ENCODE measurements at regions not wholly inside any gene's neighbourhood (a gene's known extent, or its start where the extent isn't known, plus 50 kb on each side); places are given as distances from the start of the nearest gene placed in this dataset.
"Not testable (repeated sequence)": the region's sequence is repeated elsewhere in the genome, so short reads cannot be mapped to it uniquely, and the experiment has no call there.

- Histone ChIP-seq H3K9ac (ENCODE audit: low read depth, low read length, poor library complexity, severe bottlenecking) (no peak overlapping the region), H3K9me2 (replicated peaks; ENCODE audit: low read depth, low read length) (no peaks in the 10 kb centered on the region), H3K27me3 (ENCODE audit: insufficient read depth, low read length, poor library complexity, severe bottlenecking) (no peaks in the 10 kb centered on the region), H3K36me3 (ENCODE audit: insufficient read depth, low read length) (no peaks in the 10 kb centered on the region), H3K4me2 (ENCODE audit: low read depth, low read length, poor library complexity, severe bottlenecking) (no peak overlapping the region), H3K4me3 (ENCODE audit: low read length, poor library complexity, severe bottlenecking) (no peak overlapping the region), H3K4me1 (ENCODE audit: insufficient read depth, low read length, poor library complexity, severe bottlenecking) (no peaks in the 10 kb centered on the region), H3K9me3 (ENCODE audit: insufficient read depth, low read depth, low read length) (no peaks in the 10 kb centered on the region), H2AFZ (ENCODE audit: low read length) (no peak overlapping the region), H3F3A (ENCODE audit: low read depth) (no peaks in the 10 kb centered on the region), H3K79me2 (ENCODE audit: insufficient read depth, low read length) (no peaks in the 10 kb centered on the region), H4K20me1 (ENCODE audit: insufficient read depth, low read length, poor library complexity, severe bottlenecking) (no peaks in the 10 kb centered on the region)
- TF ChIP-seq EZH2phosphoT487 (IDR thresholded peaks at IDR 0.05; ENCODE audit: borderline replicate concordance) (no peak), CTCF (conservative IDR thresholded peaks at IDR 0.05; ENCODE audit: low read length) (no peak)
Measured at GRCh38 chr20:7174554-7174953, 407.1 kb downstream of the BMP2 start.

GRCh38 chr20:7175827-7176226 lies 408.3 kb downstream of the BMP2 start:
- H3K9ac ChIP-seq (ENCODE audit: low read depth, low read length, poor library complexity, severe bottlenecking); H3K79me2 ChIP-seq (ENCODE audit: insufficient read depth, low read length); H3K27me3 ChIP-seq (ENCODE audit: insufficient read depth, low read length, poor library complexity, severe bottlenecking); H3K36me3 ChIP-seq (ENCODE audit: insufficient read depth, low read length); H4K20me1 ChIP-seq (ENCODE audit: insufficient read depth, low read length, poor library complexity, severe bottlenecking); H2AFZ ChIP-seq (ENCODE audit: low read length); H3K4me1 ChIP-seq (ENCODE audit: insufficient read depth, low read length, poor library complexity, severe bottlenecking); H3K9me3 ChIP-seq (ENCODE audit: insufficient read depth, low read depth, low read length); H3K4me3 ChIP-seq (ENCODE audit: low read length, poor library complexity, severe bottlenecking); H3K9me2 ChIP-seq (replicated peaks; ENCODE audit: low read depth, low read length); H3K4me2 ChIP-seq (ENCODE audit: low read depth, low read length, poor library complexity, severe bottlenecking); H3F3A ChIP-seq (ENCODE audit: low read depth): not testable (repeated sequence)

GRCh38 chr20:7178004-7178403 lies 410.5 kb downstream of the BMP2 start:
- H3K9ac ChIP-seq (ENCODE audit: low read depth, low read length, poor library complexity, severe bottlenecking): no peak overlapping the region
- no peaks in the 10 kb centered on the region for H4K20me1 ChIP-seq (ENCODE audit: insufficient read depth, low read length, poor library complexity, severe bottlenecking)
- H3K36me3 ChIP-seq (ENCODE audit: insufficient read depth, low read length): no peaks in the 10 kb centered on the region
- H2AFZ ChIP-seq (ENCODE audit: low read length): no peak overlapping the region
- H3K4me1 ChIP-seq (ENCODE audit: insufficient read depth, low read length, poor library complexity, severe bottlenecking): no peaks in the 10 kb centered on the region
- no peaks in the 10 kb centered on the region for H3K27me3 ChIP-seq (ENCODE audit: insufficient read depth, low read length, poor library complexity, severe bottlenecking)
- no peaks in the 10 kb centered on the region for H3F3A ChIP-seq (ENCODE audit: low read depth)
- no peak overlapping the region for H3K4me2 ChIP-seq (ENCODE audit: low read depth, low read length, poor library complexity, severe bottlenecking)
- H3K9me3 ChIP-seq (ENCODE audit: insufficient read depth, low read depth, low read length): no peaks in the 10 kb centered on the region
- H3K4me3 ChIP-seq (ENCODE audit: low read length, poor library complexity, severe bottlenecking): no peak overlapping the region
- TF ChIP-seq EZH2phosphoT487 (IDR thresholded peaks at IDR 0.05; ENCODE audit: borderline replicate concordance) (no peak), CTCF (conservative IDR thresholded peaks at IDR 0.05; ENCODE audit: low read length) (no peak)
- H3K79me2 ChIP-seq (ENCODE audit: insufficient read depth, low read length): no peaks in the 10 kb centered on the region
- H3K9me2 ChIP-seq (replicated peaks; ENCODE audit: low read depth, low read length): no peaks in the 10 kb centered on the region

DNA sequence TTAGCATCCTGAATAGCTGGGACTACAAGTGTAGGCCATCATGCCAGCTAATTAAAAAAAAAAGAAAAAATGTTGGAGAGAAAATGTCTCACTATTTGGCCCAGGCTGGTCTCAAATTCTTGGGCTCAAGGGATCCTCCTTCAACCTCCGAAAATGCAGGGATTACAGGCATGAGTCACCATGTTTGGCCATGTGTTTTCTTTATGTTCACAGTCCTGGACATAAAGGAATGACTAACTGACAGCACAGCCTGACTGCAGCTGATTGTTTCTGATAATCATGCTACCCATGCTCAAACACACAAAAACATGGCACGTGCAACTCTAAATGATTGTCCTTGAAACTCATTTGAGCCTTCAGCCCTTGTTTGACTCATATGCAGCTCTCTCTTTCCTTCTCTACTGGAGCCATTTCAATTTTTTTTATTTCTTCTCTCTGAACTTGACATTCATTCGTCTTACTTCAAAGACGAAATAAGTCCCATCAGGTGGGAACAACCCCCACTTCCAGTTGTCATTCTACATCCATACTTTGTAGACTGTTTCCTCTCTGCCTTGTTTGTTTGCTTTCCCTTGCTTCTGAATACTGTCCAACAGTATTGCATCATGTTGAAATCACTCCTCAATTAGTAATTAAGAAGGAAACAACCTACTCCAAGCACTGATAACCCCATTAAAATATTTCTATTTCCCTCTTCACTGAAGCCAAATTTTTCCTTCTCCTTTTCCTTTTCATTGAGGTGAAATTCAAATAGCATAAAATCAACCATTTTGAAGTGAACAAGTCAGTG lies 413.0 kb downstream of the BMP2 start:
- H4K20me1 ChIP-seq (ENCODE audit: insufficient read depth, low read length, poor library complexity, severe bottlenecking): no peaks in the 10 kb centered on the region
- no peaks in the 10 kb centered on the region for H3K4me1 ChIP-seq (ENCODE audit: insufficient read depth, low read length, poor library complexity, severe bottlenecking)
- no peak for TF ChIP-seq CTCF (conservative IDR thresholded peaks at IDR 0.05; ENCODE audit: low read length)
- no peak for TF ChIP-seq EZH2phosphoT487 (IDR thresholded peaks at IDR 0.05; ENCODE audit: borderline replicate concordance)
- no peaks in the 10 kb centered on the region for H3K9me3 ChIP-seq (ENCODE audit: insufficient read depth, low read depth, low read length)
- no peak overlapping the region for H3K4me2 ChIP-seq (ENCODE audit: low read depth, low read length, poor library complexity, severe bottlenecking)
- no peaks in the 10 kb centered on the region for H3K79me2 ChIP-seq (ENCODE audit: insufficient read depth, low read length)
- no peaks in the 10 kb centered on the region for H3K27me3 ChIP-seq (ENCODE audit: insufficient read depth, low read length, poor library complexity, severe bottlenecking)
- no peaks in the 10 kb centered on the region for H3F3A ChIP-seq (ENCODE audit: low read depth)
- H3K4me3 ChIP-seq (ENCODE audit: low read length, poor library complexity, severe bottlenecking): no peak overlapping the region
- H2AFZ ChIP-seq (ENCODE audit: low read length): no peak overlapping the region
- H3K9me2 ChIP-seq (replicated peaks; ENCODE audit: low read depth, low read length): no peaks in the 10 kb centered on the region
- no peaks in the 10 kb centered on the region for H3K36me3 ChIP-seq (ENCODE audit: insufficient read depth, low read length)
- no peak overlapping the region for H3K9ac ChIP-seq (ENCODE audit: low read depth, low read length, poor library complexity, severe bottlenecking)
